Lung (tissue), 11 donors: ENCODE measurements at regions not wholly inside any gene's neighbourhood (a gene's known extent, or its start where the extent isn't known, plus 50 kb on each side); places are given as distances from the start of the nearest gene placed in this dataset.

ENCODE experiments used
- ATAC-seq: fragments of 200-7000 bp; cut with Tn5 transposase; one replicate; pipeline ENCODE4 v1.9.1; 2020; ENCODE audit warnings: moderate number of reproducible peaks; ENCODE audit not compliant: insufficient read depth, low FRiP score
- DNase-seq, 3 donors: peaks; one replicate each; pipeline ENCODE4 v3.0.0-alpha.2; 2013 to 2017
- H3K27ac ChIP-seq, 2 donors: one replicate each; pipeline ENCODE4 v1.5.1; 2013; ENCODE audit warnings: mild to moderate bottlenecking in 2 of 2, moderate library complexity in 2 of 2, control low read depth in 1 of 2, inconsistent platforms in 1 of 2, low read depth in 1 of 2, low read length in 1 of 2
- H3K27me3 ChIP-seq, 3 donors: one replicate each; pipeline ENCODE4 v1.5.1; 2013; ENCODE audit warnings: low read length in 2 of 3; ENCODE audit not compliant: control insufficient read depth in 3 of 3, insufficient read depth in 3 of 3
- H3K36me3 ChIP-seq, 4 donors: one replicate each; pipeline ENCODE4 v1.5.1; 2013; ENCODE audit warnings: low read length in 4 of 4, mild to moderate bottlenecking in 1 of 4, moderate library complexity in 1 of 4; ENCODE audit not compliant: control insufficient read depth in 4 of 4, insufficient read depth in 4 of 4
- H3K4me1 ChIP-seq, 5 donors: one replicate each; pipeline ENCODE4 v1.5.1; 2013; ENCODE audit warnings: low read length in 5 of 5, mild to moderate bottlenecking in 2 of 5, moderate library complexity in 1 of 5; ENCODE audit not compliant: control insufficient read depth in 5 of 5, insufficient read depth in 5 of 5
- H3K4me3 ChIP-seq: one replicate; pipeline ENCODE4 v1.5.1; 2013; ENCODE audit warnings: mild to moderate bottlenecking, control low read depth, moderate library complexity
- H3K9ac ChIP-seq, 2 donors: one replicate each; pipeline ENCODE4 v1.5.1; 2013; ENCODE audit warnings: low read length in 2 of 2, control low read depth in 1 of 2; ENCODE audit not compliant: insufficient read depth in 1 of 2
- H3K9me3 ChIP-seq, 4 donors: one replicate each; pipeline ENCODE4 v1.5.1; 2013; ENCODE audit warnings: low read length in 3 of 4, mild to moderate bottlenecking in 1 of 4, moderate library complexity in 1 of 4; ENCODE audit not compliant: control insufficient read depth in 4 of 4, insufficient read depth in 3 of 4
- CTCF ChIP-seq: IDR thresholded peaks from 2 replicates; pipeline ENCODE4 v1.5.1; 2012; ENCODE audit warnings: mild to moderate bottlenecking; ENCODE audit errors: control extremely low read depth, extremely low read depth
- WGBS, 2 donors: extraction: QIAGEN DNeasy Blood & Tissue Kit; methylation state at CpG; one replicate each; pipeline ENCODE4 v1.1.7; 2013; 5-methylcytosine and 5-hydroxymethylcytosine counted together
- donor health status: control.
- donor health status: control.
- donor health status: Bipolar disorder and iron deficiency.
- donor health status: healthy.
- donor health status: DM: yes; HTN: yes; CAD: no.

DNA sequence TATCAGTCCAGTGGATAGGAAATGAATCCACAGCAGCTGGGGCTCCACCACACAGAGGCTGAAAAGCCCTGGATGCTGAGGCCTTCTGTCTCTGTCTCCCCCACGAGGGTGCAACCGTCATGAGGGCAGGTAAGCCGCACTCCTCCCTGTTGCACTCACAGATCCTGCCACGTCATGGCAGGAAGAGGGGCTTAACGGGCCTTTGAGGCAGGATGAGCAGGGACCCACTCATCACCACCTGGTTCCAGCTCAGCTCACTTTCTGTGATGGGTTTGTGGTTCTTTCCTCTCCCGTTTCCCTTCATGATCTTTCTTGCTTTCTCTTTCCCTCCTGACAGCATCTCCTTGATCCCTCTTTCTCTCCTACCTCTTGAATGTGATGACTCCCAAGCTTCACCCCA, 575.2 kb downstream of the CCDC171 start:
- Histone ChIP-seq H3K27ac (no peak overlapping the region), H3K9ac (no peak overlapping the region), H3K4me1 (no peaks in the 10 kb centered on the region), H3K4me3 (no peak overlapping the region), H3K9me3 (no peaks in the 10 kb centered on the region), H3K27me3 (no peaks in the 10 kb centered on the region), H3K36me3 (no peaks in the 10 kb centered on the region)
- DNase-seq (no peak), ATAC-seq (no peak)
- WGBS, 2 donors: 91 to 93% methylated on average over 6 of the region's 6 CpGs
- TF ChIP-seq CTCF: no peak

GRCh38 chr9:16131264-16131663, 578.4 kb downstream of the CCDC171 start:
- Histone ChIP-seq H3K4me1 (peaks cover 0 to 2% (median 0%) of the 10 kb centered on the region in 5 donors), H3K9me3 (no peaks in the 10 kb centered on the region)
- 88 to 91% methylated on average over 6 of the region's 6 CpGs for WGBS, 2 donors

GRCh38 chr9:16132513-16132912, 579.7 kb downstream of the CCDC171 start:
- H3K27me3 ChIP-seq: no peaks in the 10 kb centered on the region
- 89 to 95% methylated on average over 6 of the region's 6 CpGs for WGBS, 2 donors
- no peak overlapping the region for H3K27ac ChIP-seq
- DNase-seq (no peak), ATAC-seq (no peak)
- no peaks in the 10 kb centered on the region for H3K9me3 ChIP-seq
- no peak overlapping the region for H3K9ac ChIP-seq
- H3K4me3 ChIP-seq: no peak overlapping the region
- no peak for TF ChIP-seq CTCF
- H3K36me3 ChIP-seq: no peaks in the 10 kb centered on the region
- H3K4me1 ChIP-seq: peaks cover 0 to 2% (median 0%) of the 10 kb centered on the region in 5 donors

More at GRCh38 chr9:16131264-16131663, 578.4 kb downstream of the CCDC171 start:
- Histone ChIP-seq H3K27ac (no peak overlapping the region), H3K27me3 (no peaks in the 10 kb centered on the region), H3K36me3 (no peaks in the 10 kb centered on the region), H3K4me3 (no peak overlapping the region), H3K9ac (no peak overlapping the region)
- ATAC-seq: no peak
- no peak for DNase-seq
- no peak for TF ChIP-seq CTCF

GRCh38 chr9:16133032-16133431, 580.2 kb downstream of the CCDC171 start:
- Histone ChIP-seq H3K36me3 (no peaks in the 10 kb centered on the region), H3K27me3 (no peaks in the 10 kb centered on the region), H3K27ac (no peak overlapping the region), H3K4me3 (no peak overlapping the region), H3K4me1 (peaks cover 0 to 2% (median 0%) of the 10 kb centered on the region in 5 donors), H3K9me3 (no peaks in the 10 kb centered on the region), H3K9ac (no peak overlapping the region)
- no peak for TF ChIP-seq CTCF
- no peak for ATAC-seq
- DNase-seq: no peak
